HepG2 (cell line): ENCODE measurements at regions not wholly inside any gene's neighbourhood (a gene's known extent, or its start where the extent isn't known, plus 50 kb on each side); places are given as distances from the start of the nearest gene placed in this dataset.

ENCODE experiments used
- ATAC-seq: fragments of 200-7000 bp; cut with Tn5 transposase; 3 replicates; pipeline ENCODE4 v1.9.1; 2020; ENCODE audit warnings: mild to moderate bottlenecking, moderate library complexity
- BruUV-seq: library from RNA; stranded (reverse); fragments of 400-500 nt; replicated peaks from 2 replicates; lab custom pipeline; 2021; lab: Mats Ljungman, UMichigan
- CTCF ChIA-PET: fragments of 300-600 bp; formaldehyde crosslinking; extraction: SDS; loops from one replicate; lab custom pipeline; 2021; ENCODE audit warnings: low total read pairs, inconsistent platforms, low intra/inter-chr PET ratio; lab: Yijun Ruan, JAX
- POLR2A ChIA-PET: fragments of 350-600 bp; sonication (Branson Sonifier 250); formaldehyde crosslinking; loops from one replicate; lab custom pipeline; 2020; ENCODE audit warnings: antibody characterized with exemption, inconsistent platforms; lab: Yijun Ruan, JAX
- DNase-seq: peaks from one replicate; pipeline ENCODE4 v3.0.0-alpha.2; 2015; ENCODE audit warnings: low spot score
- FAIRE-seq: peaks from 3 replicates; lab custom pipeline; 2011; peaks lifted over from hg19 to GRCh38; lab: Jason Lieb, UNC
- H2AFZ ChIP-seq: one replicate; pipeline ENCODE4 v1.6.1; 2011; ENCODE audit warnings: low read length, inconsistent platforms
- H3K27ac ChIP-seq: fragments of 300-600 bp; 3 replicates; pipeline ENCODE4 v1.8.0; 2011; ENCODE audit warnings: mixed run types, mild to moderate bottlenecking, mixed read lengths, low read length, inconsistent platforms; ENCODE audit not compliant: insufficient read depth; ENCODE audit errors: extremely low read length
- H3K27me3 ChIP-seq, 2 experiments: fragments of 200-600 bp in 1 of 2; 2 replicates in 1 of 2; 3 replicates in 1 of 2; pipeline versions ENCODE4 v1.6.0 to v1.8.0; 2011; ENCODE audit warnings: low read length in 2 of 2, mild to moderate bottlenecking in 2 of 2, moderate library complexity in 2 of 2, inconsistent platforms in 1 of 2; ENCODE audit not compliant: insufficient read depth in 2 of 2, control insufficient read depth in 1 of 2
- H3K36me3 ChIP-seq, 2 experiments: fragments of 200-600 bp in 1 of 2; replicated peaks in 1 of 2; 2 replicates in 1 of 2; 3 replicates in 1 of 2; pipeline versions ENCODE4 v1.5.1 to v1.8.0; 2011; ENCODE audit warnings: low read length in 2 of 2, inconsistent platforms in 1 of 2; ENCODE audit not compliant: insufficient read depth in 2 of 2, control insufficient read depth in 1 of 2
- H3K4me1 ChIP-seq: 2 replicates; pipeline ENCODE4 v1.5.1; 2012; ENCODE audit warnings: low read length, inconsistent platforms; ENCODE audit not compliant: insufficient read depth
- H3K4me2 ChIP-seq: 2 replicates; pipeline ENCODE4 v1.6.0; 2011; ENCODE audit warnings: low read depth, low read length, inconsistent platforms
- H3K4me3 ChIP-seq, 3 experiments: fragments of 200-600 bp in 1 of 3; sonication (generic), shearing (Covaris generic) in 1 of 3; replicated peaks in 1 of 3; 2 replicates each; pipeline ENCODE4 v1.5.1; 2011 to 2016; ENCODE audit warnings: low read length in 3 of 3, inconsistent platforms in 2 of 3, low read depth in 2 of 3, mild to moderate bottlenecking in 2 of 3, control low read depth in 1 of 3, mixed read lengths in 1 of 3; ENCODE audit not compliant: insufficient read depth in 1 of 3
- H3K79me2 ChIP-seq: one replicate; pipeline ENCODE4 v1.6.1; 2011; ENCODE audit warnings: low read length, inconsistent platforms; ENCODE audit not compliant: insufficient read depth
- H3K9ac ChIP-seq: 2 replicates; pipeline ENCODE4 v1.6.0; 2011; ENCODE audit warnings: mild to moderate bottlenecking, low read depth, low read length, inconsistent platforms; ENCODE audit not compliant: insufficient read depth
- H3K9me3 ChIP-seq: 2 replicates; pipeline ENCODE4 v1.5.1; 2012; ENCODE audit warnings: mild to moderate bottlenecking, low read length
- H4K20me1 ChIP-seq: 2 replicates; pipeline ENCODE4 v1.6.0; 2011; ENCODE audit warnings: inconsistent platforms, mild to moderate bottlenecking, low read length, moderate library complexity; ENCODE audit not compliant: insufficient read depth
- CREB1 ChIP-seq, 2 experiments: fragments of 450-650 bp in 1 of 2; IDR thresholded peaks; 2 replicates each; pipeline ENCODE4 v1.6.1; 2016 to 2017; ENCODE audit warnings: control low read depth in 1 of 2, mild to moderate bottlenecking in 1 of 2, missing compliant biosample characterization in 1 of 2, missing genetic modification characterization in 1 of 2
- NR2C2 ChIP-seq: sonication (generic); formaldehyde crosslinking; IDR thresholded peaks from 2 replicates; pipeline ENCODE4 v1.4.0; 2020; ENCODE audit warnings: missing genetic modification reagents, mild to moderate bottlenecking, moderate library complexity, borderline replicate concordance
- POLR2AphosphoS5 ChIP-seq: IDR thresholded peaks from 2 replicates; pipeline ENCODE4 v1.6.1; 2012; ENCODE audit warnings: low read depth, low read length
- PRMT3 ChIP-seq: sonication (generic); formaldehyde crosslinking; IDR thresholded peaks from 2 replicates; pipeline ENCODE4 v1.8.1; 2022; ENCODE audit warnings: low read depth, mild to moderate bottlenecking, moderate library complexity, missing genetic modification reagents, borderline replicate concordance
- RNF2 ChIP-seq: fragments of 450-650 bp; conservative IDR thresholded peaks from 2 replicates; pipeline ENCODE4 v1.6.1; 2016; ENCODE audit warnings: low read depth
- SAP130 ChIP-seq: IDR thresholded peaks from 2 replicates; pipeline ENCODE4 v1.6.1; 2016; ENCODE audit warnings: low read depth
- STAT6 ChIP-seq: sonication (generic); formaldehyde crosslinking; IDR thresholded peaks from 2 replicates; pipeline ENCODE4 v1.4.0; 2020; ENCODE audit warnings: missing genetic modification reagents, mild to moderate bottlenecking, borderline replicate concordance
- ZNF18 ChIP-seq: sonication (generic); formaldehyde crosslinking; IDR thresholded peaks from 2 replicates; pipeline ENCODE4 v1.8.0; 2022; ENCODE audit warnings: mild to moderate bottlenecking, missing genetic modification reagents; ENCODE audit not compliant: insufficient replicate concordance
- ZNF343 ChIP-seq: sonication (generic); formaldehyde crosslinking; IDR thresholded peaks from 2 replicates; pipeline ENCODE4 v1.4.0; 2020; ENCODE audit warnings: mild to moderate bottlenecking, missing genetic modification reagents
- ZNF574 ChIP-seq: sonication (generic); formaldehyde crosslinking; IDR thresholded peaks from 2 replicates; pipeline ENCODE4 v1.4.0; 2020; ENCODE audit warnings: missing genetic modification reagents
- ZNF766 ChIP-seq: sonication (generic); formaldehyde crosslinking; IDR thresholded peaks from 2 replicates; pipeline ENCODE4 v1.5.0; 2020; ENCODE audit warnings: missing genetic modification reagents, borderline replicate concordance
- in situ Hi-C: cut with HindIII; loops from 2 replicates; pipeline ENCODE4 v1.10.0; 2017; ENCODE audit warnings: low pct_unique_long_range_greater_than_20kb; ENCODE audit not compliant: extremely low pct_ligation_motif_present
- intact Hi-C: fragments of 100-400 bp; cut with micrococcal nuclease; formaldehyde crosslinking; loops from one replicate; pipeline ENCODE4 v1.10.0; 2022; ENCODE audit not compliant: unreplicated experiment
- TF ChIP-seq, protein P1 (sequence below): sonication (generic); formaldehyde crosslinking; IDR thresholded peaks from 2 replicates; pipeline ENCODE4 v1.4.0; 2020; ENCODE audit warnings: missing genetic modification reagents
- TF ChIP-seq, protein P2 (sequence below): sonication (generic); formaldehyde crosslinking; IDR thresholded peaks from 2 replicates; pipeline ENCODE4 v1.4.0; 2020; ENCODE audit warnings: mild to moderate bottlenecking, missing genetic modification reagents

GRCh38 chr5:103919506-103919905, 356.9 kb upstream of the NUDT12 start:
- no peaks in the 10 kb centered on the region for H4K20me1 ChIP-seq
- FAIRE-seq = no peak
- H3K4me2 ChIP-seq = no peak overlapping the region
- no peak overlapping the region for H3K27ac ChIP-seq
- no peaks in the 10 kb centered on the region for H3K4me1 ChIP-seq
- no TSS peak for BruUV-seq
- H3K9ac ChIP-seq = no peak overlapping the region
- no peak for DNase-seq
- no peak for TF ChIP-seq ZNF766 (CRISPR knock-in tag)
- no peak for TF ChIP-seq NR2C2 (CRISPR knock-in tag)
- TF ChIP-seq RNF2 = no peak
- no peak for TF ChIP-seq ZNF343
- TF ChIP-seq SAP130 (CRISPR knock-in tag) = no peak
- TF ChIP-seq, protein P1, sequence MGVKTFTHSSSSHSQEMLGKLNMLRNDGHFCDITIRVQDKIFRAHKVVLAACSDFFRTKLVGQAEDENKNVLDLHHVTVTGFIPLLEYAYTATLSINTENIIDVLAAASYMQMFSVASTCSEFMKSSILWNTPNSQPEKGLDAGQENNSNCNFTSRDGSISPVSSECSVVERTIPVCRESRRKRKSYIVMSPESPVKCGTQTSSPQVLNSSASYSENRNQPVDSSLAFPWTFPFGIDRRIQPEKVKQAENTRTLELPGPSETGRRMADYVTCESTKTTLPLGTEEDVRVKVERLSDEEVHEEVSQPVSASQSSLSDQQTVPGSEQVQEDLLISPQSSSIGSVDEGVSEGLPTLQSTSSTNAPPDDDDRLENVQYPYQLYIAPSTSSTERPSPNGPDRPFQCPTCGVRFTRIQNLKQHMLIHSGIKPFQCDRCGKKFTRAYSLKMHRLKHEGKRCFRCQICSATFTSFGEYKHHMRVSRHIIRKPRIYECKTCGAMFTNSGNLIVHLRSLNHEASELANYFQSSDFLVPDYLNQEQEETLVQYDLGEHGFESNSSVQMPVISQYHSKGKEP (CRISPR knock-in tag) = no peak
- TF ChIP-seq ZNF574 (CRISPR knock-in tag) = no peak
- no peak for TF ChIP-seq PRMT3 (CRISPR knock-in tag)
- TF ChIP-seq ZNF18 = no peak
- TF ChIP-seq POLR2AphosphoS5 = no peak
- no peak for TF ChIP-seq STAT6
- TF ChIP-seq CREB1 (IDR thresholded peaks at IDR 0.05) = no peak
- no peak for TF ChIP-seq CREB1 (CRISPR knock-in tag; IDR thresholded peaks at IDR 0.05)
- TF ChIP-seq, protein P2, sequence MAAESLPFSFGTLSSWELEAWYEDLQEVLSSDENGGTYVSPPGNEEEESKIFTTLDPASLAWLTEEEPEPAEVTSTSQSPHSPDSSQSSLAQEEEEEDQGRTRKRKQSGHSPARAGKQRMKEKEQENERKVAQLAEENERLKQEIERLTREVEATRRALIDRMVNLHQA (CRISPR knock-in tag) = no peak
- POLR2A ChIA-PET = no interaction called here
- no peaks in the 10 kb centered on the region for H3K36me3 ChIP-seq
- no peaks in the 10 kb centered on the region for H3K79me2 ChIP-seq
- ATAC-seq = no peak
- no peaks in the 10 kb centered on the region for H3K9me3 ChIP-seq
- in situ Hi-C loops (no loop called here), intact Hi-C loops (no loop called here)
- CTCF ChIA-PET = no interaction called here
- no peak overlapping the region for H2AFZ ChIP-seq
- H3K27me3 ChIP-seq = no peaks in the 10 kb centered on the region
- H3K4me3 ChIP-seq = no peak overlapping the region
